GM12878 (cell line): ENCODE measurements at regions not wholly inside any gene's neighbourhood (a gene's known extent, or its start where the extent isn't known, plus 50 kb on each side); places are given as distances from the start of the nearest gene placed in this dataset.

Experiments
- ATAC-seq: fragments of 200-7000 bp; cut with Tn5 transposase; 3 replicates; pipeline ENCODE4 v1.9.1; 2020; ENCODE audit warnings: mild to moderate bottlenecking, moderate library complexity
- BruUV-seq: library from RNA; stranded (reverse); fragments of 400-500 nt; replicated peaks from 2 replicates; lab custom pipeline; 2021; lab: Mats Ljungman, UMichigan
- CTCF ChIA-PET: fragments of 300-600 bp; sonication (Branson Sonifier 250); formaldehyde crosslinking; extraction: SDS; loops from one replicate; lab custom pipeline; 2021; ENCODE audit warnings: inconsistent platforms; lab: Yijun Ruan, JAX
- POLR2A ChIA-PET: fragments of 350-600 bp; formaldehyde crosslinking; extraction: SDS; loops from one replicate; lab custom pipeline; 2021; ENCODE audit warnings: inconsistent platforms; lab: Charles Lee
- RAD21 ChIA-PET: fragments of 300-600 bp; sonication (Branson Sonifier 250); formaldehyde crosslinking; loops from one replicate; lab custom pipeline; 2023; ENCODE audit warnings: antibody characterized with exemption; ENCODE audit not compliant: unreplicated experiment; lab: Charles Lee
- SMC1A ChIA-PET: fragments of 300-600 bp; sonication (Branson Sonifier 250); formaldehyde crosslinking; loops from one replicate; lab custom pipeline; 2023; ENCODE audit not compliant: unreplicated experiment, uncharacterized antibody; lab: Charles Lee
- DNase-seq: peaks from one replicate; pipeline ENCODE4 v3.0.0-alpha.2; 2011; ENCODE audit warnings: low read depth, low spot score
- FAIRE-seq: peaks from 3 replicates; lab custom pipeline; 2011; peaks lifted over from hg19 to GRCh38; lab: Jason Lieb, UNC
- H2AFZ ChIP-seq: 2 replicates; pipeline ENCODE4 v1.6.0; 2011; ENCODE audit warnings: low read depth, low read length, control low read depth; ENCODE audit not compliant: control insufficient read depth
- H3K27ac ChIP-seq: 2 replicates; pipeline ENCODE4 v1.5.1; 2011; ENCODE audit warnings: control low read depth; ENCODE audit not compliant: control insufficient read depth, insufficient read depth
- H3K27me3 ChIP-seq, 2 experiments: replicated peaks in 1 of 2; 2 replicates each; pipeline versions ENCODE4 v1.6.0 to v1.6.1; 2011; ENCODE audit warnings: low read length in 1 of 2; ENCODE audit not compliant: control insufficient read depth in 2 of 2, insufficient read depth in 2 of 2
- H3K36me3 ChIP-seq, 2 experiments: 2 replicates each; pipeline ENCODE4 v1.5.1; 2011; ENCODE audit warnings: low read length in 1 of 2; ENCODE audit not compliant: control insufficient read depth in 2 of 2, insufficient read depth in 2 of 2
- H3K4me1 ChIP-seq: 2 replicates; pipeline ENCODE4 v1.6.1; 2011; ENCODE audit warnings: mild to moderate bottlenecking, low read length, moderate library complexity, mixed read lengths; ENCODE audit not compliant: control insufficient read depth, insufficient read depth
- H3K4me2 ChIP-seq: 2 replicates; pipeline ENCODE4 v1.6.0; 2011; ENCODE audit warnings: control low read depth; ENCODE audit not compliant: control insufficient read depth, insufficient read depth
- H3K4me3 ChIP-seq: fragments of 200-600 bp; sonication (generic); 2 replicates; pipeline ENCODE4 v1.5.1; 2016
- H3K79me2 ChIP-seq: 2 replicates; pipeline ENCODE4 v1.6.0; 2011; ENCODE audit warnings: low read length; ENCODE audit not compliant: control insufficient read depth, insufficient read depth
- H3K9ac ChIP-seq: 2 replicates; pipeline ENCODE4 v1.8.0; 2011; ENCODE audit warnings: low read length, control low read depth, mixed read lengths; ENCODE audit not compliant: control insufficient read depth, insufficient read depth
- H3K9me3 ChIP-seq: replicated peaks from 3 replicates; pipeline ENCODE4 v1.5.1; 2011; ENCODE audit warnings: mild to moderate bottlenecking, low read length; ENCODE audit not compliant: control insufficient read depth, insufficient read depth
- H4K20me1 ChIP-seq: 2 replicates; pipeline ENCODE4 v1.6.0; 2011; ENCODE audit not compliant: control insufficient read depth, insufficient read depth
- E2F4 ChIP-seq: IDR thresholded peaks from 2 replicates; pipeline ENCODE4 v1.6.1; 2012; ENCODE audit warnings: low read depth, low read length, improper control_type of control experiment
- ELK1 ChIP-seq: IDR thresholded peaks from 2 replicates; pipeline ENCODE4 v1.6.1; 2012; ENCODE audit warnings: low read depth, low read length, improper control_type of control experiment
- JUND ChIP-seq: IDR thresholded peaks from 2 replicates; pipeline ENCODE4 v1.6.1; 2012; ENCODE audit warnings: low read depth, mild to moderate bottlenecking, low read length, improper control_type of control experiment, moderate library complexity
- KAT2A ChIP-seq: conservative IDR thresholded peaks from 2 replicates; pipeline ENCODE4 v1.6.1; 2011; ENCODE audit warnings: low read depth, low read length; ENCODE audit not compliant: control insufficient read depth
- MLLT1 ChIP-seq: fragments of 450-650 bp; IDR thresholded peaks from 2 replicates; pipeline ENCODE4 v1.6.1; 2016; ENCODE audit warnings: mild to moderate bottlenecking
- PAX8 ChIP-seq: fragments of 450-650 bp; IDR thresholded peaks from 2 replicates; pipeline ENCODE4 v1.6.1; 2017; ENCODE audit warnings: mild to moderate bottlenecking, moderate library complexity
- TCF12 ChIP-seq: IDR thresholded peaks from 2 replicates; pipeline ENCODE4 v1.6.1; 2011; ENCODE audit warnings: low read depth, mild to moderate bottlenecking, low read length
- ZBTB33 ChIP-seq: fragments of 450-650 bp; IDR thresholded peaks from 2 replicates; pipeline ENCODE4 v1.6.1; 2017; ENCODE audit warnings: mild to moderate bottlenecking
- in situ Hi-C: fragments of 300-500 bp; cut with MboI; formaldehyde crosslinking; loops from 9 replicates; pipeline ENCODE4 v1.14.3; 2018; ENCODE audit warnings: mixed read lengths
- intact Hi-C: fragments of 100-400 bp; cut with micrococcal nuclease; formaldehyde crosslinking; loops from one replicate; pipeline ENCODE4 v1.14.2; 2022; ENCODE audit not compliant: unreplicated experiment

- no TSS peak for BruUV-seq
- Histone ChIP-seq H3K27ac (no peak overlapping the region), H3K4me1 (no peaks in the 10 kb centered on the region), H3K36me3 (no peaks in the 10 kb centered on the region), H4K20me1 (no peaks in the 10 kb centered on the region), H3K79me2 (no peaks in the 10 kb centered on the region), H3K4me2 (no peak overlapping the region), H3K4me3 (no peak overlapping the region), H3K27me3 (no peaks in the 10 kb centered on the region), H2AFZ (no peak overlapping the region), H3K9ac (no peak overlapping the region), H3K9me3 (no peaks in the 10 kb centered on the region)
- no peak for DNase-seq
- TF ChIP-seq TCF12 (no peak), ELK1 (no peak), E2F4 (no peak), JUND (no peak), MLLT1 (no peak), ZBTB33 (no peak), KAT2A (no peak), PAX8 (no peak)
- in situ Hi-C loops (no loop called here), intact Hi-C loops (no loop called here)
- ChIA-PET RAD21 (no interaction called here), SMC1A (no interaction called here), POLR2A (no interaction called here), CTCF (no interaction called here)
- no peak for FAIRE-seq
- no peak for ATAC-seq
These were observed 519.6 kb upstream of the DEPDC1 start for GRCh38 chr1:69016468-69016867.
